WERI-Rb-1 (cell line): ENCODE measurements at regions not wholly inside any gene's neighbourhood (a gene's known extent, or its start where the extent isn't known, plus 50 kb on each side); places are given as distances from the start of the nearest gene placed in this dataset.

ENCODE experiments used
- DNase-seq: peaks from one replicate; pipeline ENCODE4 v3.0.0-alpha.2; 2020
- H3K27ac ChIP-seq: fragments of 250-450 bp; sonication (Bioruptor Pico); 2 replicates; pipeline ENCODE4 v1.5.1; 2020; ENCODE audit warnings: mild to moderate bottlenecking, moderate library complexity
- H3K27me3 ChIP-seq: fragments of 250-450 bp; sonication (Bioruptor Pico); 2 replicates; pipeline ENCODE4 v1.5.1; 2021; ENCODE audit warnings: mild to moderate bottlenecking, low read depth, moderate library complexity; ENCODE audit not compliant: insufficient read depth, severe bottlenecking
- H3K36me3 ChIP-seq: fragments of 250-450 bp; sonication (Bioruptor Pico); 2 replicates; pipeline ENCODE4 v1.5.1; 2020; ENCODE audit warnings: mild to moderate bottlenecking, moderate library complexity
- H3K4me3 ChIP-seq: 2 replicates; pipeline ENCODE4 v1.5.1; 2011; ENCODE audit warnings: low read depth, mild to moderate bottlenecking, control low read depth, low read length
- H3K9me3 ChIP-seq: fragments of 250-450 bp; sonication (Bioruptor Pico); 2 replicates; pipeline ENCODE4 v1.5.1; 2021; ENCODE audit warnings: mild to moderate bottlenecking, moderate library complexity; ENCODE audit not compliant: severe bottlenecking
- CTCF ChIP-seq: IDR thresholded peaks from 2 replicates; pipeline ENCODE4 v1.5.1; 2011; ENCODE audit warnings: low read depth, mild to moderate bottlenecking, control low read depth, inconsistent platforms, low read length

- H3K36me3 ChIP-seq: no peaks in the 10 kb centered on the region
- no peaks in the 10 kb centered on the region for H3K27me3 ChIP-seq
- H3K4me3 ChIP-seq: no peak overlapping the region
- H3K9me3 ChIP-seq: no peaks in the 10 kb centered on the region
- no peak overlapping the region for H3K27ac ChIP-seq
- TF ChIP-seq CTCF: no peak
- peak; percentile 19 for DNase-seq
These were observed 1288.6 kb upstream of the CDH2 start for GRCh38 chr18:29465526-29465925.

- no peaks in the 10 kb centered on the region for H3K27me3 ChIP-seq
- no peaks in the 10 kb centered on the region for H3K9me3 ChIP-seq
- H3K27ac ChIP-seq: no peak overlapping the region
- TF ChIP-seq CTCF: no peak
- H3K36me3 ChIP-seq: no peaks in the 10 kb centered on the region
- no peak overlapping the region for H3K4me3 ChIP-seq
- peak; percentile 6 for DNase-seq
These were observed 1283.0 kb upstream of the CDH2 start for GRCh38 chr18:29459972-29460371.

- Histone ChIP-seq H3K9me3 (no peaks in the 10 kb centered on the region), H3K27ac (no peak overlapping the region), H3K36me3 (no peaks in the 10 kb centered on the region), H3K27me3 (no peaks in the 10 kb centered on the region), H3K4me3 (no peak overlapping the region)
- DNase-seq: no peak
- TF ChIP-seq CTCF: no peak
These were observed 1280.5 kb upstream of the CDH2 start for GRCh38 chr18:29457316-29457889.

GRCh38 chr18:29449424-29449823, 1272.5 kb upstream of the CDH2 start:
- no peak overlapping the region for H3K4me3 ChIP-seq
- DNase-seq: no peak
- no peak overlapping the region for H3K27ac ChIP-seq

GRCh38 chr18:29439398-29439797, 1262.5 kb upstream of the CDH2 start:
- no peak for DNase-seq
- Histone ChIP-seq H3K9me3 (no peaks in the 10 kb centered on the region), H3K27me3 (no peaks in the 10 kb centered on the region), H3K4me3 (no peak overlapping the region), H3K36me3 (no peaks in the 10 kb centered on the region), H3K27ac (no peak overlapping the region)
- no peak for TF ChIP-seq CTCF

More at GRCh38 chr18:29449424-29449823, 1272.5 kb upstream of the CDH2 start:
- Histone ChIP-seq H3K9me3 (no peaks in the 10 kb centered on the region), H3K27me3 (no peaks in the 10 kb centered on the region), H3K36me3 (no peaks in the 10 kb centered on the region)
- TF ChIP-seq CTCF: no peak

GRCh38 chr18:29436459-29436858, 1259.5 kb upstream of the CDH2 start:
- no peak overlapping the region for H3K27ac ChIP-seq
- no peaks in the 10 kb centered on the region for H3K27me3 ChIP-seq

More at GRCh38 chr18:29436459-29436858, 1259.5 kb upstream of the CDH2 start:
- no peaks in the 10 kb centered on the region for H3K9me3 ChIP-seq
- no peak overlapping the region for H3K4me3 ChIP-seq
- DNase-seq: no peak
- no peak for TF ChIP-seq CTCF
- H3K36me3 ChIP-seq: no peaks in the 10 kb centered on the region
